GM18951 (cell line): ENCODE measurements at regions not wholly inside any gene's neighbourhood (a gene's known extent, or its start where the extent isn't known, plus 50 kb on each side); places are given as distances from the start of the nearest gene placed in this dataset.

Experiments used
- POLR2A ChIP-seq: IDR thresholded peaks from 4 replicates; pipeline ENCODE4 v1.6.1; 2011; ENCODE audit warnings: mild to moderate bottlenecking; ENCODE audit not compliant: insufficient read length, insufficient read depth; ENCODE audit errors: extremely low read depth
- in situ Hi-C: fragments of 300-500 bp; cut with MboI; formaldehyde crosslinking; loops from one replicate; pipeline ENCODE4 v1.12.0; 2022; ENCODE audit warnings: low sequenced_read_pairs, mixed read lengths, inconsistent platforms; ENCODE audit not compliant: unreplicated experiment

- in situ Hi-C loops: loop anchor here (25.0 kb wide), 1 partner anchor 821 kb away; no protein-coding TSS in a partner anchor
- no peak for TF ChIP-seq POLR2A
Observed at GRCh38 chrX:65591206-65591605, 56.6 kb upstream of the LAS1L start.

- no peak for TF ChIP-seq POLR2A
- in situ Hi-C loops: loop anchor here (5.0 to 25.0 kb wide), 3 partner anchors 393 to 1145 kb away; no protein-coding TSS in a partner anchor
Observed at GRCh38 chrX:65589304-65589703, 54.7 kb upstream of the LAS1L start.

- TF ChIP-seq POLR2A: no peak
- in situ Hi-C loops: loop anchor here (5.0 to 25.0 kb wide), 3 partner anchors 394 to 1146 kb away; no protein-coding TSS in a partner anchor
Observed at GRCh38 chrX:65588795-65589194, 54.2 kb upstream of the LAS1L start.

GRCh38 chrX:65587616-65588526, 53.3 kb upstream of the LAS1L start:
- in situ Hi-C loops: loop anchor here (5.0 to 25.0 kb wide), 3 partner anchors 394 to 1147 kb away; no protein-coding TSS in a partner anchor
- no peak for TF ChIP-seq POLR2A

GRCh38 chrX:65586491-65586890, 51.9 kb upstream of the LAS1L start:
- in situ Hi-C loops: loop anchor here (5.0 to 25.0 kb wide), 3 partner anchors 396 to 1148 kb away; no protein-coding TSS in a partner anchor
- TF ChIP-seq POLR2A: no peak

GRCh38 chrX:65585226-65585625, 50.6 kb upstream of the LAS1L start:
- in situ Hi-C loops: loop anchor here (5.0 to 25.0 kb wide), 3 partner anchors 397 to 1150 kb away; no protein-coding TSS in a partner anchor
